Activated CD8-positive, alpha-beta T cell treated with anti-CD3 and anti-CD28 coated beads for 36 hours (primary cell): ENCODE measurements at regions not wholly inside any gene's neighbourhood (a gene's known extent, or its start where the extent isn't known, plus 50 kb on each side); places are given as distances from the start of the nearest gene placed in this dataset.

Source experiments
- ATAC-seq: fragments of 200-7000 bp; cut with Tn5 transposase; one replicate; pipeline ENCODE4 v1.10.0; 2021; ENCODE audit warnings: mild to moderate bottlenecking, moderate library complexity
- CTCF ChIA-PET: fragments of 350-600 bp; sonication (Branson Sonifier 250); formaldehyde crosslinking; loops from one replicate; lab custom pipeline; 2021; ENCODE audit warnings: antibody characterized with exemption; lab: Charles Lee
- POLR2A ChIA-PET: fragments of 350-600 bp; sonication (Branson Sonifier 250); formaldehyde crosslinking; loops from one replicate; lab custom pipeline; 2021; ENCODE audit warnings: antibody characterized with exemption; lab: Charles Lee
- DNase-seq: peaks from one replicate; pipeline ENCODE4 v3.0.0-alpha.2; 2020
- H3K27ac Mint-ChIP-seq: one replicate; pipeline ENCODE4 v1.8.0; 2021; ENCODE audit warnings: mild to moderate bottlenecking, mixed read lengths
- H3K27me3 Mint-ChIP-seq: one replicate; pipeline ENCODE4 v1.8.0; 2021; ENCODE audit warnings: mixed read lengths
- H3K36me3 Mint-ChIP-seq: one replicate; pipeline ENCODE4 v1.8.0; 2021; ENCODE audit warnings: low read depth, mixed read lengths
- H3K4me1 Mint-ChIP-seq: one replicate; pipeline ENCODE4 v1.8.0; 2021; ENCODE audit warnings: low read depth, mixed read lengths
- H3K4me3 Mint-ChIP-seq: one replicate; pipeline ENCODE4 v1.8.0; 2021; ENCODE audit warnings: mild to moderate bottlenecking, moderate library complexity, mixed read lengths
- H3K9me3 Mint-ChIP-seq: one replicate; pipeline ENCODE4 v1.8.0; 2021; ENCODE audit warnings: mixed read lengths
- intact Hi-C: fragments of 100-400 bp; cut with micrococcal nuclease; formaldehyde crosslinking; loops from one replicate; pipeline ENCODE4 v1.10.0; 2022
- TF ChIP-seq, protein P1 (sequence below): fragments of 200-600 bp; IDR thresholded peaks from one replicate; pipeline ENCODE4 v1.8.0; 2022; ENCODE audit warnings: antibody characterized with exemption, mild to moderate bottlenecking

GRCh38 chr1:55634516-55634915 is 419.4 kb upstream of the USP24 start:
- DNase-seq (no peak), ATAC-seq (no peak)
- H3K27ac Mint-ChIP-seq = no peak overlapping the region
- peaks cover 2% of the 10 kb centered on the region for H3K27me3 Mint-ChIP-seq
- H3K4me1 Mint-ChIP-seq = no peaks in the 10 kb centered on the region
- CTCF ChIA-PET = no interaction called here
- H3K9me3 Mint-ChIP-seq = no peaks in the 10 kb centered on the region
- intact Hi-C loops = no loop called here
- TF ChIP-seq, protein P1, sequence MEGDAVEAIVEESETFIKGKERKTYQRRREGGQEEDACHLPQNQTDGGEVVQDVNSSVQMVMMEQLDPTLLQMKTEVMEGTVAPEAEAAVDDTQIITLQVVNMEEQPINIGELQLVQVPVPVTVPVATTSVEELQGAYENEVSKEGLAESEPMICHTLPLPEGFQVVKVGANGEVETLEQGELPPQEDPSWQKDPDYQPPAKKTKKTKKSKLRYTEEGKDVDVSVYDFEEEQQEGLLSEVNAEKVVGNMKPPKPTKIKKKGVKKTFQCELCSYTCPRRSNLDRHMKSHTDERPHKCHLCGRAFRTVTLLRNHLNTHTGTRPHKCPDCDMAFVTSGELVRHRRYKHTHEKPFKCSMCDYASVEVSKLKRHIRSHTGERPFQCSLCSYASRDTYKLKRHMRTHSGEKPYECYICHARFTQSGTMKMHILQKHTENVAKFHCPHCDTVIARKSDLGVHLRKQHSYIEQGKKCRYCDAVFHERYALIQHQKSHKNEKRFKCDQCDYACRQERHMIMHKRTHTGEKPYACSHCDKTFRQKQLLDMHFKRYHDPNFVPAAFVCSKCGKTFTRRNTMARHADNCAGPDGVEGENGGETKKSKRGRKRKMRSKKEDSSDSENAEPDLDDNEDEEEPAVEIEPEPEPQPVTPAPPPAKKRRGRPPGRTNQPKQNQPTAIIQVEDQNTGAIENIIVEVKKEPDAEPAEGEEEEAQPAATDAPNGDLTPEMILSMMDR = no peak
- H3K4me3 Mint-ChIP-seq = no peak overlapping the region
- H3K36me3 Mint-ChIP-seq = no peaks in the 10 kb centered on the region
- POLR2A ChIA-PET = no interaction called here

DNA sequence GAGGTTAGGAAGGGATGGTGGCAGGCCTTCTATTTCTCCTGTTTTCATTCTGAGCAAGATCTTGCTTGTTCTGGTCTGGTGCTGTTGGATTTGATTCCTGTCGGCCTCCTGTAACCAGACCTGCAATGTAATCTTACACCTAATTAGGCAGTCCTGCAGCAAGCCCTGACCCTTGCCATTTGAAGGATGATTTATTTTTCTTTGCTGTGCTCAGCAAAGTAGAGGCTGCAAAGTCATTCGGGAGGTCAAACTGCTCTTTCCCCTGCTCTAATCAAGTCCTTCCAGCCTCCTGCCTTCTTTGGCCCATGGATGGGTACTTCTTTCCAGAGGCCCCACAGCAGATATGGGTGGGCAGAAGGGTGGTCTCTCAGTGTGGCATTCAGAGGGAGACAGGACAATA is 417.7 kb upstream of the USP24 start:
- no peak for ATAC-seq
- Mint-ChIP-seq H3K9me3 (no peaks in the 10 kb centered on the region), H3K27me3 (peaks cover 5% of the 10 kb centered on the region), H3K4me1 (no peaks in the 10 kb centered on the region), H3K4me3 (no peak overlapping the region), H3K36me3 (no peaks in the 10 kb centered on the region), H3K27ac (no peak overlapping the region)
- no peak for DNase-seq
- intact Hi-C loops = no loop called here
- TF ChIP-seq, protein P1 = no peak
- ChIA-PET POLR2A (no interaction called here), CTCF (no interaction called here)

DNA sequence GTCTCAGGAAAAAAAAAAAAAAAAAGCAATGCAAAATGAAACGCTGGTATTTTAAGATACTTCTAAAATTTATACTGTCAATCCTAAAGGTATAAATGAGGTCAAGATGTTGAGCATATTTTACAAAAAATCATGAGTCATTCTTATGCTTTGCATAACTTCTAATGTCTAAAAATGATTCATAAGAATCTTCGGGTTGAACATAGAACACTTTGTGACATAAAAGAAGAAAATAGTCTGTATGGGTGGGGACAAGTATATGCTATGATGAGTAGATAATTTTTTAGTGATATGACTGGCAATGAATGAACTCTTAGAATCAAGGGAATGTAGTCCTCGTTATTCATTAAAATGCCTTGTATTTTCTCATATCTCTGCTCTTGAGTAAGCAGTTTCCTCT is 416.9 kb upstream of the USP24 start:
- no peak for DNase-seq
- ChIA-PET CTCF (no interaction called here), POLR2A (no interaction called here)
- Mint-ChIP-seq H3K4me3 (no peak overlapping the region), H3K4me1 (no peaks in the 10 kb centered on the region), H3K27ac (no peak overlapping the region), H3K27me3 (peaks cover 7% of the 10 kb centered on the region), H3K36me3 (no peaks in the 10 kb centered on the region), H3K9me3 (no peaks in the 10 kb centered on the region)
- TF ChIP-seq, protein P1 = no peak
- intact Hi-C loops = no loop called here
- no peak for ATAC-seq

GRCh38 chr1:55631509-55631908 is 416.3 kb upstream of the USP24 start:
- ATAC-seq (no peak), DNase-seq (no peak)
- H3K27ac Mint-ChIP-seq = no peak overlapping the region
- no peaks in the 10 kb centered on the region for H3K36me3 Mint-ChIP-seq
- intact Hi-C loops = no loop called here
- no peaks in the 10 kb centered on the region for H3K4me1 Mint-ChIP-seq
- H3K27me3 Mint-ChIP-seq = peaks cover 7% of the 10 kb centered on the region
- ChIA-PET CTCF (no interaction called here), POLR2A (interaction anchor here (0.7 kb wide), 1 partner anchor 272 kb away, joined by 3 read pairs; no protein-coding TSS in a partner anchor)
- TF ChIP-seq, protein P1 = no peak
- no peak overlapping the region for H3K4me3 Mint-ChIP-seq
- H3K9me3 Mint-ChIP-seq = no peaks in the 10 kb centered on the region

- ChIA-PET POLR2A (no interaction called here), CTCF (no interaction called here)
- DNase-seq (no peak), ATAC-seq (no peak)
- Mint-ChIP-seq H3K4me3 (no peak overlapping the region), H3K27me3 (peaks cover 5% of the 10 kb centered on the region), H3K9me3 (no peaks in the 10 kb centered on the region), H3K36me3 (no peaks in the 10 kb centered on the region), H3K27ac (no peak overlapping the region), H3K4me1 (no peaks in the 10 kb centered on the region)
- intact Hi-C loops = no loop called here
- TF ChIP-seq, protein P1 = no peak
Observed at GRCh38 chr1:55626326-55626725, 411.2 kb upstream of the USP24 start.
